Common myeloid progenitor, CD34-positive (primary cell): ENCODE measurements at regions not wholly inside any gene's neighbourhood (a gene's known extent, or its start where the extent isn't known, plus 50 kb on each side); places are given as distances from the start of the nearest gene placed in this dataset.
"Not testable (repeated sequence)": the region's sequence is repeated elsewhere in the genome, so short reads cannot be mapped to it uniquely, and the experiment has no call there.

ENCODE experiments used
- CTCF ChIA-PET: fragments of 350-600 bp; sonication (Branson Sonifier 250); formaldehyde crosslinking; loops from one replicate; lab custom pipeline; 2021; ENCODE audit warnings: antibody characterized with exemption; lab: Charles Lee
- POLR2A ChIA-PET: fragments of 350-600 bp; sonication (Branson Sonifier 250); formaldehyde crosslinking; loops from one replicate; lab custom pipeline; 2021; ENCODE audit warnings: antibody characterized with exemption; lab: Charles Lee
- DNase-seq, 3 donors: peaks; one replicate each; pipeline versions ENCODE4 v3.0.0 to v3.0.0-alpha.2; 2013
- H3K27ac ChIP-seq, 2 experiments: 1 replicate in 1 of 2; 2 replicates in 1 of 2; pipeline ENCODE4 v1.7.0; 2013; ENCODE audit warnings: inconsistent platforms in 2 of 2, low read length in 2 of 2, mild to moderate bottlenecking in 2 of 2, low read depth in 1 of 2, moderate library complexity in 1 of 2; ENCODE audit not compliant: severe bottlenecking in 2 of 2, insufficient read depth in 1 of 2, poor library complexity in 1 of 2
- H3K27me3 ChIP-seq, 5 experiments: replicated peaks in 2 of 5; 1 replicate in 3 of 5; 2 replicates in 2 of 5; pipeline versions ENCODE4 v1.6.1 to v1.7.0; 2013; ENCODE audit warnings: low read length in 4 of 5, mild to moderate bottlenecking in 2 of 5, moderate library complexity in 2 of 5, inconsistent platforms in 1 of 5; ENCODE audit not compliant: insufficient read depth in 5 of 5, control insufficient read depth in 4 of 5
- H3K36me3 ChIP-seq, 4 experiments: 1 replicate in 2 of 4; 2 replicates in 2 of 4; pipeline versions ENCODE4 v1.6.1 to v1.7.0; 2013; ENCODE audit warnings: low read length in 3 of 4, control low read depth in 1 of 4, mild to moderate bottlenecking in 1 of 4; ENCODE audit not compliant: control insufficient read depth in 4 of 4, insufficient read depth in 4 of 4
- H3K4me1 ChIP-seq, 4 experiments: 1 replicate in 3 of 4; 2 replicates in 1 of 4; pipeline versions ENCODE4 v1.6.1 to v1.7.1; 2013; ENCODE audit warnings: low read length in 3 of 4, mild to moderate bottlenecking in 3 of 4, control low read depth in 1 of 4, inconsistent platforms in 1 of 4, moderate library complexity in 1 of 4; ENCODE audit not compliant: control insufficient read depth in 4 of 4, insufficient read depth in 4 of 4; ENCODE audit errors: control extremely low read depth in 1 of 4
- H3K4me3 ChIP-seq, 7 experiments: 1 replicate in 4 of 7; 2 replicates in 3 of 7; pipeline versions ENCODE4 v1.5.1 to v1.7.0; 2013; ENCODE audit warnings: mild to moderate bottlenecking in 7 of 7, low read length in 6 of 7, moderate library complexity in 6 of 7, inconsistent platforms in 2 of 7, low read depth in 2 of 7, control low read depth in 1 of 7; ENCODE audit not compliant: insufficient read depth in 4 of 7, control insufficient read depth in 1 of 7; ENCODE audit errors: extremely low read depth in 1 of 7
- H3K9me3 ChIP-seq, 5 experiments: 1 replicate in 4 of 5; 2 replicates in 1 of 5; pipeline versions ENCODE4 v1.6.1 to v1.7.1; 2013; ENCODE audit warnings: low read length in 4 of 5, mild to moderate bottlenecking in 2 of 5, inconsistent platforms in 1 of 5, low read depth in 1 of 5, moderate library complexity in 1 of 5; ENCODE audit not compliant: control insufficient read depth in 4 of 5, insufficient read depth in 2 of 5; ENCODE audit errors: control extremely low read depth in 1 of 5
- WGBS: methylation state at CpG from one replicate; pipeline ENCODE4 v1.1.5; 2013; ENCODE audit not compliant: insufficient coverage; 5-methylcytosine and 5-hydroxymethylcytosine counted together

DNA sequence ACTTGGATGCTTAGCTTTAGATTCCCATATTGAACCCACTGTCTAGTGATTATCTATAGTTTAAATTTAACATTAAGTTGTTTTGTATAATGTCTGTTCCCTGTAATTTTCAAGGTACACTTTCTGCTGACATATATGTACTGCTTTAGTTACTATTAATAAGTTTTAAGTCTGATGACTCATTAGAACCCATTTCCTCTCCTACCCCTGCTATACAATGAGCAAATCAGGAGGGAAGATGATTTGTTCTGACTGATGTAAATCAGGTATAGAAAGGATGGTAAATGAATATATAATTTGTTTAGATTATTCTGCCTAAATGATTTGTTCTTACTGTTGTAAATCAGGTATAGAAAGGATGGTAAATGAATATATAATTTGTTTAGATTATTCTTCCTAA is 691.8 kb downstream of the NXPH1 start:
- ChIA-PET CTCF (no interaction called here), POLR2A (interaction anchor here (0.6 kb wide), 2 partner anchors 36 to 606 kb away, joined by 3 to 4 read pairs; no protein-coding TSS in a partner anchor)
- H3K4me3 ChIP-seq = no peak overlapping the region
- no peaks in the 10 kb centered on the region for H3K36me3 ChIP-seq
- no peak for DNase-seq
- no peaks in the 10 kb centered on the region for H3K4me1 ChIP-seq
- H3K9me3 ChIP-seq = no peaks in the 10 kb centered on the region
- no peaks in the 10 kb centered on the region for H3K27me3 ChIP-seq
- no peak overlapping the region for H3K27ac ChIP-seq

DNA sequence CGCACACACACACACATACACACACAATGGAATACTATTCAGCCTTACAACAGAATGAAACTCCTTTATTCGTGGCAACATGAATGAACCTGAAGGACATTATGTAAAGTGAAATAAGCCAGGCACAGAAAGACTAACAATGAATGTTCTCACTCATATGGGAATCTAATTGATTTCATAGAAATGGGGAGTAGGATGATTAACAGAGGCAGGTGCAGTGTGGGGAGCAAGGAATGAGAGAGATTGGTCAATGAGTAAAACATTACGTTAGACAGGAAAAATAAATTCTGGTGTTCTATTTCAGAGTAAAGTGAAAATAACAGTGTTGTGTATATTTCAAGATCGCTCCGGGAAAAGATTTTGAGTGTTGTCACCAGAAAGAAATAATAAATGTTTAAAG is 694.5 kb downstream of the NXPH1 start:
- ChIA-PET CTCF (no interaction called here), POLR2A (no interaction called here)
- Histone ChIP-seq H3K27ac (no peak overlapping the region), H3K4me1 (no peaks in the 10 kb centered on the region), H3K36me3 (no peaks in the 10 kb centered on the region), H3K4me3 (no peak overlapping the region), H3K9me3 (no peaks in the 10 kb centered on the region), H3K27me3 (no peaks in the 10 kb centered on the region)
- 94% methylated on average over 3 of the region's 5 CpGs for WGBS
- DNase-seq = no peak

- Histone ChIP-seq H3K27me3 (no peaks in the 10 kb centered on the region), H3K4me1 (no peaks in the 10 kb centered on the region), H3K4me3 (no peak overlapping the region), H3K36me3 (no peaks in the 10 kb centered on the region), H3K9me3 (no peaks in the 10 kb centered on the region), H3K27ac (no peak overlapping the region)
- CTCF ChIA-PET = no interaction called here
- WGBS = 100% methylated on average over 1 of the region's 1 CpG
- POLR2A ChIA-PET = no interaction called here
- no peak for DNase-seq
Measured at GRCh38 chr7:9148687-9149086, 715.3 kb downstream of the NXPH1 start.

GRCh38 chr7:9149499-9150082 is 716.2 kb downstream of the NXPH1 start:
- no peaks in the 10 kb centered on the region for H3K9me3 ChIP-seq
- H3K4me1 ChIP-seq = no peaks in the 10 kb centered on the region
- no peak for DNase-seq
- WGBS = 69% methylated on average over 3 of the region's 4 CpGs
- no peaks in the 10 kb centered on the region for H3K36me3 ChIP-seq
- no peak overlapping the region for H3K4me3 ChIP-seq
- H3K27me3 ChIP-seq = no peaks in the 10 kb centered on the region
- POLR2A ChIA-PET = no interaction called here
- CTCF ChIA-PET = no interaction called here
- no peak overlapping the region for H3K27ac ChIP-seq

DNA sequence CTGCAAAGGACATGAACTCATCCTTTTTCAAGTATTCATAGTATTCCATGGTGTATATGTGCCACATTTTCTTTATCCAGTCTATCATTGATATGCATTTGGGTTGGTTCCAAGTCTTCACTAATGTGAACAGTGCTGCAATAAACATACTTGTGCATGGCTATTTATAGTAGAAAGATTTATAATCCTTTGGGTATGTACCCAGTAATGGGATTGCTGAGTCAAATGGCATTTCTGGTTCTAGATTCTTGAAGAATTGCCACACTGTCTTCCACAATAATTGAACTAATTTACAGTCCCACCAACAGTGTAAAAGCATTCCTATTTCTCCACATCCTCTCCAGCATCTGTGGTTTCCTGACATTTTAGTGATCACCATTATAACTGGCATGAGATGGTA is 730.3 kb downstream of the NXPH1 start:
- POLR2A ChIA-PET, H3K4me3 ChIP-seq, H3K9me3 ChIP-seq, DNase-seq, H3K27me3 ChIP-seq, CTCF ChIA-PET, H3K27ac ChIP-seq, H3K36me3 ChIP-seq, H3K4me1 ChIP-seq: not testable (repeated sequence)

- 75% methylated on average over 1 of the region's 3 CpGs for WGBS
- Histone ChIP-seq H3K4me3 (no peak overlapping the region), H3K27ac (no peak overlapping the region), H3K36me3 (no peaks in the 10 kb centered on the region), H3K4me1 (no peaks in the 10 kb centered on the region), H3K27me3 (no peaks in the 10 kb centered on the region), H3K9me3 (peaks cover 0 to 8% (median 1%) of the 10 kb centered on the region in 5 experiments)
- CTCF ChIA-PET = no interaction called here
- POLR2A ChIA-PET = no interaction called here
- no peak for DNase-seq
Measured at GRCh38 chr7:9175871-9176270, 742.5 kb downstream of the NXPH1 start.

GRCh38 chr7:9181356-9181755 is 747.9 kb downstream of the NXPH1 start:
- CTCF ChIA-PET = no interaction called here
- peaks cover 0 to 1% (median 0%) of the 10 kb centered on the region in 5 experiments for H3K9me3 ChIP-seq
- no peak overlapping the region for H3K4me3 ChIP-seq
- no peak overlapping the region for H3K27ac ChIP-seq
- H3K4me1 ChIP-seq = no peaks in the 10 kb centered on the region
- no peaks in the 10 kb centered on the region for H3K27me3 ChIP-seq
- H3K36me3 ChIP-seq = no peaks in the 10 kb centered on the region
- no peak for DNase-seq
- no CpG with 5 or more reads among the region's 1 CpG for WGBS
- POLR2A ChIA-PET = no interaction called here
